HG02763 (cell line): ENCODE measurements at regions not wholly inside any gene's neighbourhood (a gene's known extent, or its start where the extent isn't known, plus 50 kb on each side); places are given as distances from the start of the nearest gene placed in this dataset.

Experiments used
- ATAC-seq: cut with Tn5 transposase; IDR thresholded peaks from one replicate; pipeline ENCODE4 v1.9.1; 2021; ENCODE audit warnings: mild to moderate bottlenecking, moderate library complexity; ENCODE audit not compliant: unreplicated experiment

DNA sequence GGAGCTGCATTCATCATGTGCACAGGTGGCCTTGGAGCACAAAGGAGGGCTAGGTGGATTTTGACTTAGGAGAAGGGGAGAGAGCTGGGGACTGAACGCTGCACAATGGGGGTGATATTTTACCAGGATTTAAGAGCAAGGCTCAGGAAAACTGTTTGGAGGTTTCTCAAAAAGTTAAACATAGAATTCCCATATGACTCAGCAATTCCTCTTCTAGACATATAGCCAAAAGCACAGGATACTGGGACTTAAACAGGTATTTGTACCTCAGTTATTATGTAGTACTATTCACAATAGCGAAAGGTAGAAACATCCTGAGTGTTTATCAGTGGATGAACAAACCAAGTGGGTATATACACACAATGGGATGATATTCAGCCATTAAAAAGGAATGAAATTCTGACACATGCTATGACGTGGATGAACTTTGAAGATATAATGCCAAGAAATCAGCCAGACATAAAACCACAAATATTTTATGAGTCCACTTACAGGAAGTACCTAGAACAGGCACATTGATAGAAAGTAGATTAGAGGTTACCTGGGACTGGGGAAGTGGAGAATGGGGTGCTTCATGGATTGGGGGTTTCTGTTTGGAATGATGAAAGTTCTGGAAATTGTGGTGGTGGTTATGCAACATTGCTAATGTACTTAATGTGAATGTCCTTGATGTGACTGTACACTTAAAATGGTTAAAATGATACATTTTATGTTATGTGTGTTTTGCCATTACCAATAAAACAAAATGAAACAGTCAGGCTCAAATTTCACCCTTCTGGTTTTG is 216.9 kb downstream of the HAUS1 start:
- no peak for ATAC-seq

DNA sequence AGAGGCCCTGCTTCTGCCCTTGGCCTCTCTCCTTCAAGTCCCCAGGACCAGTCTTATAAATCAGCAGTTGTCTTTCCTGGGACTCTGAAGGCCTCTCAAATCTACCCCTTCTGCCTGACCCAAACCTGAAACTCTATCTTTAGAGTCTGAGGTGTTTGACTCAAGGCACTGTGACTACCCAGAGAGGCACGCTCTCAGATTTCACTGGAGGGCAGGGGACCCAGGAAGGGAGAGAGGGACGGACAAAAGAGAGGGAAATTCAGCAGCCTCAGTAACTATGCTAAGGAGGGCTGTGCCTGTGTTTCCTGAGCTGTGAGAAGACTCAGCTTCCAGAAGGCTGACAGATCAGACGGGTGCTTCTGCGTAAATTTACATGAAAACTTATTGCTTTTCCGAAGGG is 217.8 kb downstream of the HAUS1 start:
- ATAC-seq = no peak

DNA sequence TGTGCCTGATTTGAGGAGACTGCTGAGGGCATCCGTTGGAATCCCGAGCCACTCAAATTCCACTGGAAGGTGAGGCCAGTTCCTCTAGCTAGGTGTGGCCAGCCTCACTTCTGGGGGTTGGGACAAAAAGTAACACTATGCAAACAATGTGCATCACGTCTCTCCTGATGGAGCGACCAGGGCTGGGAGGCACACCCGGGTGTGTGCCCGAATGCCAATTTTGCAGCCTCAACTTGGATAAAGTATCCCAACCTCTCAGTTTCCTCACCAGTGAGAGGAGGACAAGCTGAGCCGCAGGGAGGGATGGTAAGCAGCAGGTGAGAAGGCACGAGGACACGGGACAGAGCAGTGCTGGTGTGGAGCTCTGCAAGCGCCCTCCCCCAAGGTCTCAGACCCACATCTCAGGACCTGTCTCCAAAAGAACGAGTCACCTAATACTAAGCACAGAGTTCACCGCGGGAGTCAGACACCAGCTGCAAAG is 218.3 kb downstream of the HAUS1 start:
- ATAC-seq = no peak

DNA sequence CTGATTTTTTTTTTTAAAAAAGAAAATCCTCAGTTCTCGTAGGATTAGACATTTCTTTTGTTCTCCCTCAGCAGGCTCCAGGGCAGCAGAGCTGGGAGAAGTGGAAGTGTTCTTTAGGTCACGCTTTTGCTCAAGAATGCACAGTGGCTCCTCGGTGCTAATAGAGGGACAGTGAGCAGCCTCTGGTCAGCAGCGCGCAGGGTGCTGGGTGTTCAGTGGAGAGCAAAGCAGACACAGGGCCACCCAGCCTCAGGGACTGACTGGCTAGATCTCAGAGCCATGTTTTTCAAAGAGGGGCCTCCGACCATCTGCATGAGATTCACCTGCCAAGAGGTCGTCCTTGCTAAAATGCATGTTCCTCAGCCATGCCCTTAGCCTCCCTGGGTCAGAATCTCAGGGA is 218.8 kb downstream of the HAUS1 start:
- ATAC-seq = no peak

DNA sequence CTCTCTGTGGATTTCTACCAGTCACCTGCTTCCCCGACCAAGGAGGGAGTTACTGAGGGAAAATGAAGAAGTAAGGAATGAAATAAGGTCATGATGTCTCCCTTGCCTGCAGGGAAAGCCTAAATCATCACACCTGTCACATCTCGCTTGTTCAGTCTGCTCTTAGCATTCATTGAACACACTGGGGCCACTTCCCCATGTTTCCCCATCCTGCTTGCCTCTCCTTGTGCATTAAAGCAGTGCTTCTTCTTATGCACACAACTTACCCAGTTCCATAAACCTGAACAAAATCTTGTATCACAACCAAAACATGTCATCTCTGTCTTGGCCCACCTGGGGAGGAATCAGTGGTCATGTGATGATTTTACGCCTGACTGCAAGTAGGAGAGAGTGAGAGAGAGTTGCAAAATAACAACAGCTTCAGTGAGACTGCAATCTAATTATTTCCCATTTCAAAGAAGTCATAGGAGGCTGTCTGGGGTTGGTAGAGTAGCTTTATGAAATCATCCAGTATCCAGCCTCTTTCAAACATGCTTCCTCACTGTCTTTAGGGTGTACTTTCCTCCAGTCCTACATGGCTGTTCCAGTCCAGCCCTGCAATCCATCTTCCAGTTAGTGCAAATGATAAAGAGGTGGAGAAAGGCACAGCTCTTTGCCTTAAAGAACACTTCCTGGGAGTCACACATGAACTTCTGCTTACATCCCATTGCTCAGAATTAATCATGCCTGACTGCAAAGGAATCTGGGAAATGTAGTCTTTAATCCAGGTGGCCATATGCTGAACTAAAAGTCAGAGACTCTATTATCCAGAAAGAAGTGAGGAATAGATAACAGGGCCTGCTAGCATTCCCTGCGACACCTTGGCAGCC is 220.1 kb downstream of the HAUS1 start:
- no peak for ATAC-seq

DNA sequence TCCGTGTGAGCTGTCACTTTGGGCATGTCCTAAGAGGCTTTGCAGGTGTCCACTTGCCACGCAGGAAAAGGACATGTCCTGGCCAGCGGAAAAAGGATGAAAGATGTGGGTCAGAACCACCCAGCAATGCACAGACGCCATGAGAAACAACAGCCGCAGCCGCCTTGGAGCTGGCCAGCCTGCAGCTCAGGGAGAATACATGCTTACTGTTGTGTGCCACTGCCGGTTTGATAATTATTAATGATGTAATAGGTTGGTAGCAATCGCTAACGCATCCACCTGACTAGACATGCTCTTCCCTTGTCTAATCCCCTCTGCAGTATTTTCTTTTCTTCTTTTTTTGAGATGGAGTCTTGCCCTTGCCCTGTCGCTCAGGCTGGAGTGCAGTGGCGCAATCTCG is 221.7 kb downstream of the HAUS1 start:
- ATAC-seq = no peak

DNA sequence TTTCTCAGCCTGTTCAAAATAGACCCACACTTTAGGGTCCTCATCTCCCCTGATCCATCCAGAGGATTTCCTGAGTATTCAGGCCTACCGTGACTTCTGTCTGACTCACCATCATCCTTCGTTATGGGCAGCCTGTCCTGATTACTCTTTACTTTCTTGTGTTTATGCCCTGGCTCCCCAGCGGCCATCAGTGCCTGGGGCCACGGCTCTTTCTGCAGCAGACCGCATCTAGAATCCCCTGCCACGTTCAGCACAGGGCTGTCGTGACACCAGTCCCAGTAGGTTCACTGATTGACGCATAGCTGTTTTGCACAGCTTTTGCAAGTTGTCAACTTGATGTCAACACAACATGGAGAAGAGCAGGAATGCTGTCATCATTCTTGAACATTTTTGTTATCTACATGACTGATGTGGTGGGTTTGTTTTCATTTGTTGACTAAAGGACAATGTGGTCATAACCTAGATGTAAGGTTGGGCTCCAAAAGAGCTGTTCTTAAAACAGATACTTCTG is 225.6 kb downstream of the HAUS1 start:
- no peak for ATAC-seq

DNA sequence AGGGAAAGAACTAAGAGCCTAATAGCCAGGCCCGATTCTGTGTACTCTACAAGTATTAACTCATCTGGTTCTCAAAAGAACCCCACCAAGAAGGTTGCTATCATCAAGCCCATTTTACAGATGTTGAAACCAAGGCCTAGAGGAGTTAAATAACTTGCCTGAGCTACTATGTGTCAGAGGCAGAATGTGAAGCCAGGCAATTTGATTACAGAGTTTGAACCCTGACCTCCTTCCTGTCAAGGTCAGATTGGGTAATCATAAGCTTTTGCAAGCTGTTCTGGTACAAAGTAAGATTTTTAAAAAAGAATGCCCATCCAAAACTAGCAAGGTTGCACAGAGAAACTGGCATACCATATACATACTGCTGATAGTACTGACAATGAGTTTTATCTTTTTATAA is 227.1 kb downstream of the HAUS1 start:
- ATAC-seq = no peak

DNA sequence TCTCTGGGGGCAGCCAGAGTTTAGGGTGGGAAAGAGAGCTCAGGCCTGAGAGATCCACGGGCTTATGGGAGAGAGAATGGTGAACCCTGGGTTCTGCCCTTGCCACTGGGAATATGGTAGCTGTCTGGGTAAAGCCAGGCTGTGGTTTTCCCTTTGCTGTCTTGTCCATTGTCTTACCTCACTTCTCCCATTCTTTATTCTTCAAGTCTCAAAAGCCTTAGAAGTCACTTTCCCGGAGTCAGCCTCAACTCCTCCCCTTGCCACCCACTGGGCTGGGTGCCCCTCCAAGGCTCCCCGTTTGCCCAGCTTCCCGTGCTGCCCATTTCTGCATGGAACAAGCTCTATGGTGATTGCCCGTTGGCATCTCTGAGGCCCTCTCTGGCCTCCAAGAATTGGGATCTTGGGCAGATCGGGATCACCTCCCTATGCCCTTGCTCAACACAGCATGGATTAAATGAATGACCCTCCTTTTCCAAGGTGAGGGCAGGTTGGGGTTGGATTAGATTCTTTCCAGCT is 228.2 kb downstream of the HAUS1 start:
- no peak for ATAC-seq

DNA sequence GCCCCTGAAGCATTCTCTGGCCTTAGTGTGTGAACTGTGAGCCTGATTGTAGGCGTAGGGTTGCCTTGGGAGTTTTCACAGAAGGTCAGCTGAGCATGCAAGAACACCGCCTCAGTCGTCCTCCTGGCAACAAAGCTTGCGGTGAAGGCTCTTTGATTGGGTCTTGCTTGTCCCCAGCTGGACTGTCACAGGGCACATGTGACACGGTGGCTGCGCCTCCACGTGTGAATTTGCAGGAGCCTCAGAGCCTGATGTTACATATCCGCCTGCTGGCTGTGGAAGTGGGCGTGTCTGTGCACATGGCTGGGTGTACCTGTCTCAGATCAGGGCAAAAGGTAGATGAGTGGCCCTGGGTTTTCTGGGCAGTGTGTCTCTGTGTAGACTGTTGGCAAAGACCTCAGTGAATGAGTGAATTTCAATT is 228.7 kb downstream of the HAUS1 start:
- ATAC-seq = no peak

DNA sequence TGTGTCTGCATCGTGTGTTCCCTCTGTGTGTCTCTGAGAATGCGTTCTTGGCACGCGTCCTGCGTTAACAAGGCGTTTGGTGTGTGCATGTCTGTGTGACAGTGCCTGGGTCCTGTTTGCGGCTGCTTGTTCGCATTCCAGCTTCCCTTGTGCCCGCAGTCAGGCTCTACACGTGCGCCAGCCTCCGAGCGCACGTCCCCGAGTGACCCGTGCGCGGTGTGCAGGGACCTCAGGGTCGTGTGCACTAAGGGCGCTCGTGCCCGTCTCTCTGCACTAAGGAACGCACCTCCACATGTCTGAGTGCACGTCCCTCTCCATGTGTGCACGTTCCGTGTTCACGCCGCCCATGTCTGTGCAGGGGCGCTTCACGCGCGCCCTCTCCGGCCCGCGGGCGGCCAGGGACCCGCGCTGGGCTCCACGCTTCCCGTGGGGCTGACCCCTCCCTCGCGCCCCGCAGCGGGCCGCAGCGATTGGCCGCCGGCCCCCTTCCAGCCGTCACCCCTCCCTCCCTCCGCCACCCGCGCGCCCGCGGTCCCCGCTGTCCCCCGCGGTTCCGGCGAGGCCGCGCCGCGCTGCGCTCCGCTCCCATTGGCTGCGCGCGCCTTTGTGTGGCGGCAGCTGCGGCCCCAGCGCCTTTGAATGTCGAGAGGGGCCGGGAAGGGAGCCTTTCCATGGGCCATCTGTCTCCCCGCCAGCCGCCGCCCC is 229.4 kb downstream of the HAUS1 start:
- ATAC-seq = no peak

DNA sequence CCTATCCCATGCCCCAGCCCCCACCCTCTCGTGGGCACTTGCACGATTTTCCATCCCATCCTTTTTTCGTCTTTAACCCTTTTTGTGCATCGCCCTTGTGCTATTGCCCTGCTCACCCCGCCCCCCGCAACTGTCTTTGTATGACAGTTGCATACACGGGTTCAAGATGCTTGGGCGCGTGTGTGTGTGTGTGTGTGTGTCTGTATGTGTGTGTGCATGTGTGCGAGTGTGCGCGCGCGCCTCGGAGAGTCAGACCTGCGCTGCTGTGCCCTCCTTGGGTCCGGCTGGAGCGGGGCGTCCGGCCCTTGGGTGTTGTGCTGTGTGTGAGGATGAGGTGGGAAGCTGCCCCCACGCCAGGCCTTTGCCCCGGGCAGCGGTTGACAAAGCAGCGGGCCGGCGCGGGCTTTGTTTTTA is 230.7 kb downstream of the HAUS1 start:
- no peak for ATAC-seq

DNA sequence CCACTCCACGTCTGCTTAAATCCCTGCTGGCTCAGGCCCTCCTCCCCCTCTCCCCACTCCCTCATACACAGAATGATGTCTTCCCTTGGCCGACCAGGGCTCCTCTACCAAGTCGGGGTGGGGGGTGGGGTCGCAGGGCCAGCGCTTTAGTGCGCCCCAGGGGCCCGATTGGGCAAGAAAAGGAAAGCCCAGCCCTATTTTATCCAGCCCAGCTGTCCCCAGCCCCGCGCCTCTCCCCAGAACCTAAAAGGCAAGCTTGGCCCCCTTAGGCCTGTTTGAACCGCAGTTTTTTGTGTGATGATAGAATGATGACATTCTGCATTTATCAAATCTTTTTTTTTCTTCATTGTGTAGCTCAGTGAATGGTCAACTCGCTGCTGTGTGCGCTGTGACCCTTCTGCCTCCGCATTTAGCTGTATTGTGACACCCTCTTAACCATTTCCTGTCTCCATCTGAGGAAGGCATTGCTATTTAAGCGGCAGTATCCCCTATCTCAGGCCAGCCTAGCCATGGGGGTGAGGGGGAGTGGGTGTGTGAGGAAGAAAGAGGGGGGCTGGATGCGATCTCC is 231.4 kb downstream of the HAUS1 start:
- no peak for ATAC-seq

DNA sequence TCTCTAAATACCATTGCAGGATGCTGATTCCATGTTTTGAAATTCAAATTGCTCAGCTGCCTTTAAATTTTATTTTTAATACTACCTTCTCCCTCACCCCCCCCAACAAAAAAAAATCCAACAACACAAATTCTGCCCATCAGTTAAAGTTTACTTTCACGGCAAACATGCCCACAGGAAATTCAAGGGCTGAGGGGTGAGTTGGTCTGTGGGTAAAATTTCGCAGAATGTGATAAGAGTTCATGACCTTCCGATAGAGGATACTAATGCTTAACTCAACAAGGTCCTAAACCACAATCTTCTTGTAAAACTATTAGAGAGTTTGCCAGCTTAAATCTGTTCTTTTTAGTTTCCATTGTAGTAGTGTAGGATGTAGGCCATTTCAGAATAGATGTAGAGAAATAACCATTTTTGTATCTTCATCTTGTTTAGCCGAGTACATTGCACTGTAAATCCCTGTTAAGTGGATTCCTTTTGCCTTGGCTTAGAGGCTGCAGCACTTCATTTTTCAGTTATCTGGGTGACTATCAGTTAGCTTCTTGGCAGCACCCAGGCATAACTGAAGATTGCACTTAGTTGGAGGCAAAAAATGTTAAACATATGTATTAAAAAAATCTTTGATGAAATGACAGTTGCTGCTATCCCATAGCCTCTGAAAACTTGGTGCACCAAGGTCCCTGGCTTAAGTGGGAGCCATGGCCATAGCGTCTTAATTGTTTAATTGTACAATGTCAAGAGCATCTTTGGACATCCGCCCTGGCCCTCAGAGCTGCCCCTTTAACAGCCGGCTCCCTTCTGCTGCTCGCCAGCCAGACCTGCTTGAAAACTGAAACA is 232.3 kb downstream of the HAUS1 start:
- ATAC-seq = no peak

DNA sequence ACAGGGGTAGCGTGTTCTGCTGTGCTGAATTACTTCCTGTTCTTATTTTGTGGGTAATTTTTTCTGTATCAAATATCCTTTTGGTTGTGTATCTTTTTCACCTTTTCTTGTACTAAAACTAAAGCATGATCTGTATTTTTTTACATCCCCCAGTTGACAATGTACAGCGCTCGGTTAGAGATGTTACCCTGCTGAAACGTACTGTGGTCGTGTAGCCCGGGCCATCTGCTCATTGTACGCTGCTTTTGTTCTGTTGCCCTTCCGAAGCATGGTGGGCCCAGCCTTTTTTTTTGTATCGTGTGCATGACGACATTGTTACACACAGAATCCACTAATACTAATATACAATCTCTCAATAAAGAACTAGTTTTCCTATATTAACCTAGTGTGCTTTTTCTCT is 233.1 kb downstream of the HAUS1 start:
- no peak for ATAC-seq

DNA sequence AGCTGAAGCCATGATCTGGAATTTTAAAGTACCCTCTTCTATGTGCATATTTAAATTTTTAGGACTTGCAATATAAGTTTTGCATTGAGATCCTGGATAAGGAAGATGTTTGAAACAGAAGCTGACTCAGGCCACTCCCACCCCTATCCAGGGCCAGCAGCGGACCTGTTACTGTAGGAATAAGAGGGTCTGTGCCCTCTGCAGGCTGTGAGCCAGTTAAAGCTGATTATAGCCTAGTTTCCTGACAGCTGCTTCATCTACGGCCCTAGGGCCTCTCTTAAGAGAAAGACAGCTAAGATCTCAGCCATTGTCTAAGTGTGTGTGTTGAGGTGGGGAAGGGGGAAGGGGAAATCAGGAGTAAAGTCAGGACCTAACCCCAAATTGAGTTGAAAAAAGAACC is 234.0 kb downstream of the HAUS1 start:
- ATAC-seq = no peak

DNA sequence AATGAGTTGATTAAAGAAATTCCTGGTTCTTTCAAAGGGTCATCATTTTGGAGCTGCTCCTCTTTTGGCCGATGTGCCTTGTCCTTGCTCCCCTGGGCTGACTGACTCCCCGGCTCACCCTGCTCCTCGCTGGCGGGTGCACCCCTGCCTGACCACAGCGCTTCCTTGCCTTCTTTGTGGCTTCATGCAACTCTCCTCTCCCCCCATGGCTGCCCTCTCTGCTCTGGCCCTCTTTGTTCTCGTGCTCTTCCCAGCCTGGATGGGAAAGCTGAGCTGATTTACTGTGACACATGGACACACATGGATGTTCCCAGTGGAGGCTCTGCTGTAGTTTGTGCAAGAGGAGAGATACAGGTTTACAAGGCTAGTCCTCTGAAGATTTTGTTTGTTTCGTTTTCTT is 234.6 kb downstream of the HAUS1 start:
- no peak for ATAC-seq

DNA sequence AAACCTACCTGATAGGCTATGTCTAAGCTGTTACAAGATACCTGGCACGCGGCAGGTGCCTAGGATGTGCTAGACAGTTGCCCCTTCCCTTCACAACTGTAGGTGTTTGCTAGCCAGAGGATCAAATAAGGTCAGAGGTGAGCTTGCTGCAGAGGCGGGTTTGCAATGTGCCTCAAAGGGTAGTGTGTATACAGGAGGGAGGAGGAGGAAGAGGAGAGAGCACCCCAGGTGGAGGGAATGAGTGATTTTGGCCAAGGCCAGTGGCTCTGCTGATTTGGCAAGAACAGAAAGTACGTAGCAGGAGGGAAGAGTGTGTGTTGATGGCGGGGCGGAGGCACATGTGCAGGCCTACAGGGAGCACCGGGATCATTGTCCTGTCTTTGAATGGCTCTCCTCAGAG is 236.5 kb downstream of the HAUS1 start:
- ATAC-seq = no peak

DNA sequence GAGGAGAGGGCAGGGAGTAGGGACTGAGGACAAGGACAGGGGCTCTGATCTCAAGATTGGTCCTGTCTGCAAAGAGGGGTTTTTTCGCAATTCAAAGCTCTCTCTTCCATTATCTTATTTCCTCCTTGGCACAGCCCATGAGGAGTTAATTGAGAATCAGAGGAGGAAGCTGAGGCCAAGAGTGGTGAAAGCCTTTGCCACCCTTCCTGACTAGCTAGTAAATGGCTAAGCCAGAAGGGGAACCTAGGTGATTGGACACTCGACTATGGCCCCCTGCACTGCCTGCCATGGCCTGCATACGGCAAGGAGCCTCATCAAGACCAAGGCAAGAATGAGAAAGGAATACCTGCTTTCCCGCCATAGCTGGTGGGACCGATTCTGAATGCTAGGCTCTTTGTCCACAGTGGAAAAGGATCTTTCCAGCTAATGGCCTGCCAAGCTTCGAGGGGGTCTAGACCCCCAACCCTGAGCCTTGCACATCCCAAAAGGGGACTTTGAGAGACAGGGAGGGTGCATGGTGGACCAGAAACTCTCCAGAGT is 237.9 kb downstream of the HAUS1 start:
- ATAC-seq = no peak

DNA sequence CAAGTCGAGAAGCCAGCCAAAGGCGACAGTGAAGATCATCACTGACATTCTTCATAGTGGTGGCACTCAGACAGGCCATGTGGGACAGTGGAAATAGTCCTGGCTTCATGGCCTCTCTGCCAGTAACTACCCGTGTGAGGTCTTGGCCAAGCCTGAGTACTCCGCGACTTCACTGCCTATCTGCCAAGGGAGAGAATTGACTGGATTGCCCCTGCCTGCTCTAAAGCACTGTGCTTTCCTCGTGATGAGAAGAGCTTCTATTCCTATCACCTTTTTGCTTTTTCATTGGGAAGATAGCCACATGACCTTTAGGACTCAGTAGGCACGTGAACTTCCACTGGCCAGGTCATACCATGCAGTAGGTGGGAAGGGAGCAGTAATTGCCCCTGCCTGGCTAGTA is 239.3 kb downstream of the HAUS1 start:
- no peak for ATAC-seq
